ENCODE measurements at regions not wholly inside any gene's neighbourhood (a gene's known extent, or its start where the extent isn't known, plus 50 kb on each side); places are given as distances from the start of the nearest gene placed in this dataset.
"Not testable (repeated sequence)": the region's sequence is repeated elsewhere in the genome, so short reads cannot be mapped to it uniquely, and the experiment has no call there.

DNA sequence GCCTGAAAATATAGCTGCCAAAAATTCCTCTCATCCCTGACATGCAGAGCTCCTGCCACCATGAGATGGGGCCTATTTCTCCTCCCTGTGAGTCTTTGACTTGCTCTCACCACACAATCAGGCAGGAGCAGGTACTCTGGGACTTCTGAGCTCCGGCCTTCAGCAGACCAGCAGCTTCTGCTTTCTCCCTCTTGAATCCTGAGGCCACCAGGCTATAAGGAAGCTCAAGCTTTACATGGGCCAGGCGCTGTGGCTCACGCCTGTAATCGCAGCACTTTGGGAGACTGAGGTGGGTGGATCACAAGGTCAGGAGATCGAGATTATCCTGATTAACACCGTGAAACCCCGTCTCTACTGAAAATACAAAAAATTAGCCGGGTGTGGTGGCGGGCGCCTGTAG, 238.7 kb upstream of the RREB1 start:
- no peak for DNase-seq (ENCODE audit: low read depth)

DNA sequence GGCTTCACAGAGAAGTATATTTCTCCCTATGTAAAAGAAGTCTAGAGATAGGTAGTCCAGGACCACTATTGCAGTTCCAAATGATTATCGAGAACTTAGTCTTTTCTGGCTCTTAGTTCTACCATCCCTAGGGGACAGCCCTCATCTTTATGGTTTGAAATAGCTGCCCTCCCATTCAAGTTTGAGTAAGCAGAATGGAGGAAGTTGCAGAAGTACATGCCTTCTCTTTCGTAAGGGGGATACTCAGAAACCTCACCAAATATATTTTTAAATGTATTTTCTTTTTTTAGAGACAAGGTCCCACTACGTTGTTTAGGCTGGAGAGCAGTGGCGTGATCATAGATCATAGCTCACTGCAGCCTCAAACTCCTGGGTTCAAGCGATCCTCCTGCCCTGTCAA, 236.8 kb upstream of the RREB1 start:
- no peak for DNase-seq (ENCODE audit: low read depth)

DNA sequence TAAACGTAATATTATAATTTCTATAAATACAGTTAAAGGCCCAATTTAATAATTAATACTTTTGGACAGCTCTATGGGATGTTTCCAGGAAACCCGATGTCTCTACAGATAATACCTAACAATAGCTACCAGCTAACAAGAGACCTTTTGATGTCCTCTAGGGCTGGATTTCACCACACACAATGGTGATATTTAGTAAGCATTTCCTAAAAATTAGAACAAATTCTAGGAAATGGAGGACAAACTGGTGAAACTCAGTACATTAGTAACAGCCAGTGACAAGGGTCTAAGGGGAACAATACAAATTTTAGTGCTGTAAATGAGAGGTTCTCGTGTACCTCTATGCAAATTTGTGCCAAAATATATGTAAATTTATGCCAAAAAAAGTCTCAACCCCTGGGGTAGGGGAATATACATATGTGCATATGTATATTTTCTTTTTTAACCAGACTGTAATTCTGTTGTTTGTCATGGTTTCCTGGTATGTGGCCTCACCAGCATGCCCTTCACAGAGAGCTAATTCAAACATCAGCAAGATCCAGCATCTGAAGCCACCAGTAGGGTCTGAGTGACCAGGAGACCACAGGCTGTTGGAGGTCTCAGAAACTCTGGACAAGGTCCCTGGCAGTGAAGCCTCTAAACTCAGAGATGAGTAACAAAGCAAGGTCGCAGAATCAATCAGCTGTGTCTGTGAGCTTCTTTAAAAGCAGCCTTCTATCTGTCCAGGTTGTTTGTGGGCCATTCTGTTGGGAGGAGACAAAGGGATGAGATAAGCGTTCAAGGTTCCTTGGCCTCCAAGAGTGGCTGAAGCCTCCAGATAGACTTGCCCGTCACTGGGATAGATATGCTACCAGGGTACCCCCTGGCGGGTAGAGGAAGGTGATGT, 235.1 kb upstream of the RREB1 start:
- DNase-seq (ENCODE audit: low read depth) = no peak

DNA sequence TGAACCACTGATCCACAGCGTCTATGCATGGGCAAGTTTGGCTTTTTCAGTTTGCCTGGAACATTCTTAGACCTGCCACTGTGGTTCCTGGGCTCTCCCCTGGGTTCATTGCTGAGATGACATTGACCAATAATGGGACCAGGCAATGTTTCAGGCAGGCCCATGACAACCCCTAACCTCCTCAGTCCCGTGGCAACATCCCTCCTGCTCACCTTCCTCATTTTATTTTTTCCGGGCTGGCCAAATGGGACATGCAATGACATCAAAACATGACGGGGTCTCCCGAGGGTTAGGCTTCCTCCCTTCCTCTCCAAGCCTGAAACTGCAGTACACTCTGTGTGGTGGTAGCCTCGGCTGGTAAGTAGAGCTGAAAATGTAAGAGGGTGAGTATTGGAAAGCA, 234.0 kb upstream of the RREB1 start:
- DNase-seq (ENCODE audit: low read depth) = no peak

DNA sequence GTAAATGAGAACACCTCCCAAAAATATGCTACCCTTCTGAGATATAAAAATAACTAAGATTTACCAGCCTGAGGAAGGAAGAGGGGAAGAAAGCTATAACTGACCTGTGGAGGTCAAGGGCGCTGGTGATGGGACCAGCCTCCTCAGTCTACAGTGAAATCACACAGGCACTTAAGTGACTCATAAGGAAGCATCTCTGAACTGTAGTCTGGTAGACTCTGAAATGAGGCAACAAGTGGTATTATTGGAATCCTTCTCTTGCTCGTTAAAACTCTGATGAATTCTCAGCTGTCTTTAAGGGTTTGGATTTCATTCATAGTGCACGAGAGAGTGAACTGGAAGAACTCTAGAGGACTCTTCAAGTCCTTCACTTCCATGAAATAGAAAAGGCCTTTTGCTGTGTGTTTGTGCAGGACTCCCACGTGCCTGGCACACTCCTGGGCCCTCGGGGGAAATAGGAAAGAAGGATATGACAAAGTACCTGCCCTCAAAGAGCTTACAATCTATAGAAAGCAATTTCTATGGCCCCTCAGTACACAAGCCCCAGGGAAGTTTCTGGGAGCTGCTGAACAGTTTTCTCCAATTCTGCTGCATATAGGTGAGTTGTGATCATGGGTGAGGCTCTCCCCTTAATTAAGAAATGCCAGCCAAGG, 231.8 kb upstream of the RREB1 start:
- DNase-seq (ENCODE audit: low read depth) = no peak

DNA sequence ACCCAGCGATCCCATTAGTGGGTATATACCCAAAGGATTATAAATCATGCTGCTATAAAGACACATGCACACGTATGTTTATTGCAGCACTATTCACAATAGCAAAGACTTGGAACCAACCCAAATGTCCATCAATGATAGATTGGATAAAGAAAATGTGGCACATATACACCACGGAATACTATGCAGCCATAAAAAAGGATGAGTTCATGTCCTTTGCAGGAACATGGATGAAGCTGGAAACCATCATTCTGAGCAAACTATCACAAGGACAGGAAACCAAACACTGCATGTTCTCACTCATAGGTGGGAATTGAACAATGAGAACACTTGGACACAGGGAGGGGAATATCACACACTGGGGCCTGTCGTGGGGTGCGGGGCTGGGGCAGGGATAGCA, 230.0 kb upstream of the RREB1 start:
- DNase-seq (ENCODE audit: low read depth) = not testable (repeated sequence)

DNA sequence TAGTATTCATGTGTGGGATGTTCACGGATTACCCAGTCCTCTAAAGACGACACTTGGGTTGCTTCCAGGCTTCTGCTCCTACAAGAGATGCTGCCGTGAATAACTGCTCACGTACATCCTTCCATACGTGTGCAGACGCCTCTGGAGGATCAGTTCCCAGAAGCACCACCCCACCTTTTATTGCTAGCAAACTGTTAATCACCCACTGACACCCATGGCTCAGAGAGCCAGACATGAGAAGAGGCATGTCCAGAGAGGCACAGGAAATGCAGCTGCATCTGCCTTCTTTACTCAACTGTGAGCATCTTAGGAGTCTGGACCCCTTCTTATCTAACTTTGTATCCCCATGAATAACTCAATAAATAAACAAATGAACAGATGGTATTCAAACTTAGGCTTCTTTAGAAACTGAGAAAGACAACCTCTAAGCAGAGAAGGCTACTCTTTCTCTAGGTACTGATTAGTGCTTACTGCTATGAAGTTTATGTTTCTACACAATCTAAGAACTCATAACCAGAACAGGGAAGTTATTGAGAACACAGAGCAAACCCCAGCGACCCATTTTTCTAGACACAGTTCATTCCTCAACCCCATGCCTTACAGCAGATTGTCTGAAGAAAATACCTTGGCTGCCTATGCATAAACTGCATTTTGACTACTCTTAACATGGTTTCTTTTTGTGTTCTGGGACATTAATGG, 228.7 kb upstream of the RREB1 start:
- no peak for DNase-seq (ENCODE audit: low read depth)

DNA sequence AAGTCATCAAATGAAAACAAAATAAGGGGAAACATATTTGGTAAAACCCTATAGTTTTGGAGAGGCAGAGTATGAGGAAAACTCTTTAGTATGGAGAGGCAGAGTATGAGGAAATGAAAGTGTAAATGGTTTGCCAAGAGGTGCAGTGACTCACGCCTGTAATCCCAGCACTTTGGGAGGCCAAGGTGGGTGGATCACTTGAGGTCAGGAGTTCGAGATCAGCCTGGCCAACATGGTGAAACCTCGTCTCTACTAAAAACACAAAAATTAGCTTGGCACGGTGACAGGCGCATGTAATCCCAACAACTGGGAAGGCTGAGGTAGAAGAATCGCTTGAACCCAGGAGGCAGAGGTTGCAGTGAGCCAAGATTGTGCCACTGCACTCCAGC, 228.2 kb upstream of the RREB1 start:
- DNase-seq (ENCODE audit: low read depth) = not testable (repeated sequence)

DNA sequence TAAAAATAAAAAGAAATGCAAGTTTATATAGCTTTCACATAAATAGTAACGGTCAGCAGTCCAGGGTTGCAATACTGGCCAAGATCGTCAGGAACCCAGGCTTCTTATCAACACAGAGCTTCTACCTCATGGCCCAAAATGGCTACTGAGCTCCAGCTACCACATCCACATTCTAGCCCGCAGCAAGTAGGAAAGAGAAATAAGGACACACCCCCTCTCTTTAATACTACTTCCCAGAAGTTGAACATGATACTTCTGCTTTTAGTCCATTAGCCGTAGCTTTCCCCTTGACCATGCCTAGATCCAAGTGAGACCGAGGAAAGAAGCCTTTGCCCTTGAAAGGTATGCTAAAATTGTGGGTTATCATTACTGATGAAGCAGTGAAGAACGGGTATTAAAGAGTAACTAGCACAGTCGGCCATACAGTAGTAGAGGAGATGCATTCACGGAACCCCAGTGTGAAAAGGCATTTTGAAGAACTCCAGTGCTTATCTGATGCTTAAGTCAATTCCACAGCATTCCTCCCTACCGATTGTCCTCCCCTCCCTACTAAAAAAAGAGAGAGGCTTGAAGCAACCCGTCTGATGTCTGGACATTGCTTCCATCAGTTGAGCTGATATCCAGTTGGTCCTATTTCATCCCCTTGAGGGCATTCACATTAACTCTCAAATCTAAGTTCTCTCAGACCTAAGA, 226.9 kb upstream of the RREB1 start:
- no peak for DNase-seq (ENCODE audit: low read depth)

DNA sequence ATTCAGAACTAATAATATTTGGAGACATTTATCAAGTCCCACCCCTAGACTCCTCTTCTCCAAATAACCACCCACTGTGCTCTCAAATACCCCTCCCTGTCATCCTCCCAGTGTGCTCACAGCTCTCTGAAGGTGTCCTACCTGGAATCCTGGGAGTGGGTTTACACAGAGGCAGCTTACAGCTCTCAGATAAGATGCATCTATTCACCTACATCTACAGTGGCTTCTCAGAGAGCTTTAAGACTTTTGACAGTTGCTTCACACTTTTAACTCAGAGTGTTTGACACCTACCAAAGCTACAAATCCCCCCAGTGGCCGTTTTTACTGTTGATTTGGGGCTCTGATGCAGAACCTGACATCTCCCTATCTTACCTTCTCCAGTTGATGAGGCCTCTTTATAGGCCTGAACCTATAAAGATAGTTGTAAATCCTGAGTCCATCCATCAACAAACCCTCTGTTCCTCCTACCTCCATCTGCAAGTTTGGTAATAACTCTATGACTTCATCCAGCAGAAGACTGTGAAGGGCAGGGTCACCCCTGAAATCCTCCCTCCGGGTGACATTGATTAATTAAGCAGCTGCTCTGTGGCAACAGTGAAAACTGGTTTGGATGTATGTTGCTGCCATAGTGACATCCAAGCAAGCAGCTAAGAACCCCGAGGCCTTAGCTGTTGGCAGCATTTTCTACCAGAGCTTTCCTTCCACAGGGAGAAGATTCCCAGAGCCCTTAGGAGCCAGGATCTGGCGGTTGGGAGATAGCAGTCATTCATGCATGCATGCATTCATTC, 226.1 kb upstream of the RREB1 start:
- DNase-seq (ENCODE audit: low read depth) = no peak

DNA sequence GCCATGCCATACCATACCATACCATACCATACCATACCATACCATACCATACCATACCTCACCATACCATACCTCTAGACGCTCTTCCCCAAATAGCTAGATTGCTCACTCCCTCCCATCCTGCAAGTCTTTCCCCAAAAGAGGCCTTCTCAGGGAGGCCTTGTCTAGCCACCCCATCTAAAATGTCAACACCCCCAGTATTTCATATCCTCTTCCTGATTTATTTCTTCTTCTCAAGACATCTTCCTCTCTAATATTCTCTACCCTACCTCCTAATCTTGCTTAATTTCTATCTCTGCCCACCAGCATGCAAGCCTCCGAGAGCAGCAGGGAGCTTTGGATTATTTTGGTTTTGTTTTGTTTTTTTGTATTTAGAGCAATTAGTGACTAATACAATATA, 225.2 kb upstream of the RREB1 start:
- no peak for DNase-seq (ENCODE audit: low read depth)

DNA sequence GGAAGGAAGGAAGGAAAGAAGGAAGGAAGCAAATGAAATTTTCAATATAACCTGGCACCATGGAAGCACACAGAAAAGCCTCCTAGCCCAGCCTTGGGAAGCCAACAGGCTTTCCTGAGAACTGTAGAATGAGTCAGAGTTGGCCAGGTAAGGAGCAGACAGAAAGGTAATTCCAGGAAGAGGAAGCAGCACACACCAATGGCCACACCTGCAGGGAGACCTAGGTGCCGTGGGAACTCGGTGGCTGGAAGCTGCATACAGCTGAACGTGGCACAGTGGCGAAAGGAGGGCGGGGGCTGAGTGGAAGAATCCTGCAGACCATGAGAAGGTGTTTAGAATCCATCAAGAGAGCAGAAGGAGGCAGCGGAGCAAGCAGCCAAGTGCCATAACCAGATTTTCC, 224.8 kb upstream of the RREB1 start:
- DNase-seq (ENCODE audit: low read depth) = no peak

DNA sequence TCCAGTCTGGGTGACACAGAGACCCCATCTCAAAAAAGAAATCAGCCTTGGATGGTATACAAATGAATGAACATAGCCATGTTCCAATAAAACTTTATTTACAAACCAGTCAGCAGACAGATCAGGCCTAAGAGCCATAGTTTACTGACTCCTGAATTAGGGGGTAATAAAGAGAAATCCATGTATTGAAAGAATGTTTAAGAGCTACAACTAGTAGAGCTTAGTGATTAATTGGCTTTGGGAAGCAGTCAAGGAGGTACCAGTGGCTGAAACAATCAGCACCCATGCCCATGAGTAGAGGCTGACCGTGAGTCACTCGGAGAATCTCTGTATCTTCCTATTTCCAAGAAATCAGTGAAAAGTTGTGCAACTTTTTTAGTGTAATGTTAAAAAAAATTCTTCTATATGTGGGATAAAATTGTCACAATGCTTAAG, 223.6 kb upstream of the RREB1 start:
- DNase-seq (ENCODE audit: low read depth) = no peak

DNA sequence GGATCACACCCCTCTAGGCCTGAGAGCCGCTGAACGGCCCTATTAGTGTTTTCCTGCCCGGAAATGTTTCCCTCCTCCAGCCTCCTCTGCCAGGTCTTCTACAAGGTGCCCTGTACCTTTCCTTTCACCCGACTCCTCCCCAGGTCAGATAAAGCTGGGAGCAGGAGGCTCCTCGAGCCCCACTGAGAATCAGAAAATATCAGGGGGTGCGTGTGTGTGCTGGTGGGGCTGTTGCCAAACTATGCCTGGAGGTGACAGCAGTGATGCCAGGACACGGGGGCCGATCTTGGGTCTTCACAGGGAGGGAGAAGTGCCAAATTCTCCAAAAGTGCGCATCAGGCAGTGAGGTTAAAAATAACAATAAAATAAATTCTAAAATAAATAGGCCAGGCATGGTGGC, 222.8 kb upstream of the RREB1 start:
- DNase-seq (ENCODE audit: low read depth) = no peak

DNA sequence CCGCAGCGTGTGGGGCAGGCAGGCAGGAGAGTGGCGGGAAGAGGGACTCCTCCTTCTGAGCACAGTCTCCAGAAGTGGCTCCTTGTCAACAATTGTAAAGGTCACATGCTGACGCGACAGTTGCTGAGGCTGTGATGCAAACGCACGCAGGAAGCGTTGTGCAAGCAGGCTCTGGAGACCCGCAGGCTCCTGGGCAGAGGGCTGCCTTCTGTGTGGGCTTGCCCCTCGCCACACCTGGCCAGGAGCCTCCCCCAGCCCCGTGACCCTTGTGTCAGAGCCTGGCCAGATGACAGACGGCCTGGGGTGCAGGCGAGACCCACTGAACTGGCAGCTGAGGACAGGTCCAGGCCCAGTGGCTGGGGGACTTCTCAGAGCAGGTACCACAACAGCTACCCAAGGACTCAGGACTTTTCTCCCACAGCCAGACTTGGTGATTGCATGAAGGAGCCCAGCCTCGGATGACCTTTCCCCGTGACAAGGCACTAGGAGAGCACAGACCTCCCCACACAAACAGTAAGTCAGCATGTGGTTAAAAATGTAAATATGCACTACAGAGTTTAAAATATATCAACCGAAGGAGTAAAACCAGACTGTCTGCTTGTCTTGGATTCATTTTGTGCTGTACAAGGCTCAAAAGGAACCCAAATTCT, 222.1 kb upstream of the RREB1 start:
- DNase-seq (ENCODE audit: low read depth) = no peak

DNA sequence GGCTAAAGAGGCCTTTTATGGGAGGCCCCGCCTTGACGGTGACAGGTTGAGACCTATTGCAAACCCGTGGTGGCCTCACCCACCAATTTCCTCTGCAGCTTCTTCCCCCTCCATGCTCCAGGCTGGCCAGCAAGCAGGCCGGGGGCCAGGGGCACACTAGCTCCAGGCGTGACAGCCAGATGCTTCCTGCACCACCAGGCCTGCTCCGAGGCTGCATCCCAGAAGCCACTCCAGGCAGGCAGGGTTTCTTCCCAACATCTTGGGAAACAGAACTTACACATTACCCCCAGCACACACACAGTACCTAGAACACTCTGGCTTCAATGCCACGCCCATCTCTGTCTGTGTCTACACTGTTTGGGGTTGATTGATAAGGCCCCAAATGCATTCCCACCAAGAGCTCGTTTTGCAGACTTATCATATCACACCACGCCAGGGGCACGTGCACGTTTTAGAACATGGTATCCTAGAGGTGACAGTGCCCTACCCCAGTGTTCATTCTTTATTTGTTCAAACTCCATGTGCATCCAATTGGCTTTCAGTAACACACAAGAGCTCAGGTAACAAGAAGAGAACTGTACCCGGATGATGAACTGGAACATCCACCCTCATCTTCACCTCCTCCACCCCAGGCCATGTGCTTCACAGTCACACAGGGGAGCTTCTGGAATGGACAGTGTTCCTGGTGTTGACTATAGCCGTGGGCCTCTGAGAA, 221.4 kb upstream of the RREB1 start:
- DNase-seq (ENCODE audit: low read depth) = no peak

DNA sequence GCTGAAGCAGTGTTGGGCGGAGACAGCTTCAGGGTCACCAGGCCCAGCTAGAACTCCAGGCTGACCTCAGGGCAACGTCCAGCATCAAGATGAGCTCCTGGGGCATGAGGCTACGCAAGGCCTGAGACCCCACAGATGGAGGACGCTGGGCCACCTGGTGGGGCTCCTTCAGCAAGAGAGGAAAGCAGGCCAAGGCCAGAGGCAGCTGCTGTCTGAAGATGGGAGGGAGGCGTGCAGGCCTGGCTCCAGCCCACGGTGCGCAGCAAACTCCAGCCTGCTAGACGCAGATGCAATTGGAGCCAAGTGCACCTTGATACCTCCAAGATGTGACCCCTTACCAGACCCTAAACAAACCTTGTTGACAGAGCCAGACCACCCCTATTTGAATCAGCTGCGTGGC, 220.9 kb upstream of the RREB1 start:
- DNase-seq (ENCODE audit: low read depth) = no peak

DNA sequence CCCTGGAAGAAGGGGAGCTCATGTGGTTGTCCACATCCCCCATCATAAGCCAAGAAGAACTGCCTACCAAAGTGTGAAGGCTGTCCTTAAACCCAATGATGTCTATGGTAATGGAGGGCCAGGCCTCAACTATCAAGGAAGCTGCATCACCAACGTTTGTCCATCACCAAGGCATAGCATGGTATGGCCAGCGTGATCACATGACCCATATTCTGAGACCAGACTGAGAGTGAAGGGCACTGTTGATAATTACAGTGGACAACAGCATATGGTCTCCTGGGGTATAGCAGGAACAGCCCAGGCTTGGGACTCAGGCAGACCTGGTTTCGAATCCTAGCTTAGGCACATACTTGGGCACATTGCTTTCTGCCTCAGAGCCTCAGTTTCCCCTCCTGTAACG, 218.2 kb upstream of the RREB1 start:
- DNase-seq (ENCODE audit: low read depth) = no peak

DNA sequence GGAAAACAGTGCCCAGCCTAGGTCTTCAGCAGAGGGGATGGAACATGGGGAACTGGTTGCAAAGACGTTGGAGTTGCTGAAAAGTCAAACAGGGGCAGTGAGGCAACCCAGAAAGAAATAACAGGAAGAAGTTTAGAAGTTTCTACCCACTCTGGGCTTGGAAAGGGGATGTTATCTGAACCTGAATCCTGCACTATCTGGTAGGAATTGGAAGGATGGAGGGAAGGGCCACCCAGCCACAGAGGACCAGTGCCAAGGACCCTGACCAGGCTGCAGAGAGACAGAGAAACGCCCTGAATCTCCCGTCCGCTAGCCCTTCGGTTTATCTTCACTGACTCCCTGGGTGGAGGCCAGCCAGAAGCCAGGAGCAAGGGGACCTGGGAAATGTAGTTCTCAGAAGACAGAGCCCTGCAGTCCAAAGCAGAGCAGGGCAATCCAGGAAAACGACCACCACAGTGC, 217.3 kb upstream of the RREB1 start:
- DNase-seq (ENCODE audit: low read depth) = no peak

DNA sequence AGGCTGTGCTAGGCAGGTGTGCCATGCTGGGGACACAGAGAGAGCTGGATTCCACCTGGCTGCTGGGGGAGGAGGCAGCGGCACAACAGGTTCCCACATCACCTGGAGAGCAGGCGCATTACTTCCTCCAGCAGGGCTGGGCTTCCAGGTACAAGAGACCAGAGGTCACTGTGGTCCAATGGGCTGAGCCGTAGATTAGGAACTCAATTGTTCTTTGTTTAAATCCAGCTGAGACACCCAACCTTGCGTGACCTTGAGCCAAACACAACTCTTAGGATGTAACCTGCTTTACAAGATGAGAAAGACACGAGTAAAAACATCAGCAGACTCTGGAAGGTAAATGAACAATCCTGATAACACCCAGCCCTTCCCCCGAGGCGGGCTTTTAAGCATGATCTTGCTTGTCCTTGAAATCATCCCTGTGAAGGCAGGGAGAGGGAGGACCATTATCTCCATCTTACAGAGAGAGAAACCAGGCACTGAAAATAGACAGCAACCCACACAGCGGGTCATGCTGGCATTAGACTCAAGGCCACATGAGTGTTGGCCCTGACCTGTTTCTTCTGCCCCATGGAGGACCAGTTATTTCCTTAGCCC, 216.5 kb upstream of the RREB1 start:
- no peak for DNase-seq (ENCODE audit: low read depth)

Measured in stimulated activated CD8-positive, alpha-beta memory T cell treated with anti-CD3 and anti-CD28 coated beads, Interleukin-4, amount 100 ng/mL, for 24 hours (primary cell).